DOHH2 (cell line): ENCODE measurements at regions not wholly inside any gene's neighbourhood (a gene's known extent, or its start where the extent isn't known, plus 50 kb on each side); places are given as distances from the start of the nearest gene placed in this dataset.
"Not testable (repeated sequence)": the region's sequence is repeated elsewhere in the genome, so short reads cannot be mapped to it uniquely, and the experiment has no call there.

Source experiments
- CTCF ChIP-seq: fragments of 200-600 bp; sonication (generic); IDR thresholded peaks from one replicate; pipeline ENCODE4 v1.5.1; 2014; ENCODE audit warnings: antibody characterized with exemption, mild to moderate bottlenecking, low read depth, low read length; ENCODE audit not compliant: poor library complexity, severe bottlenecking
- EZH2phosphoT487 ChIP-seq: fragments of 200-600 bp; sonication (generic); IDR thresholded peaks from 2 replicates; pipeline ENCODE4 v1.6.1; 2017; ENCODE audit warnings: borderline replicate concordance, mild to moderate bottlenecking, antibody characterized with exemption, low read length, moderate library complexity, mixed read lengths

- not testable (repeated sequence) for TF ChIP-seq CTCF, EZH2phosphoT487
Observed at GRCh38 chr4:156509921-156510320, 461.7 kb downstream of the PDGFC start.
